HG03565 (cell line): ENCODE measurements at regions not wholly inside any gene's neighbourhood (a gene's known extent, or its start where the extent isn't known, plus 50 kb on each side); places are given as distances from the start of the nearest gene placed in this dataset.

Experiments used
- ATAC-seq: cut with Tn5 transposase; IDR thresholded peaks from one replicate; pipeline ENCODE4 v1.9.1; 2021; ENCODE audit warnings: mild to moderate bottlenecking, moderate library complexity; ENCODE audit not compliant: unreplicated experiment

- no peak for ATAC-seq
Measured at GRCh38 chr12:91975891-91976290, 169.8 kb downstream of the BTG1 start.

- no peak for ATAC-seq
Measured at GRCh38 chr12:91974541-91975085, 171.0 kb downstream of the BTG1 start.

- no peak for ATAC-seq
Measured at GRCh38 chr12:91973813-91974212, 171.8 kb downstream of the BTG1 start.

- no peak for ATAC-seq
Measured at GRCh38 chr12:91972896-91973295, 172.8 kb downstream of the BTG1 start.

GRCh38 chr12:91968777-91969171, 176.9 kb downstream of the BTG1 start:
- no peak for ATAC-seq

- ATAC-seq, result no peak
Measured at GRCh38 chr12:91968076-91968776, 177.4 kb downstream of the BTG1 start.

GRCh38 chr12:91967590-91967989, 178.1 kb downstream of the BTG1 start:
- no peak for ATAC-seq

GRCh38 chr12:91965781-91966180, 179.9 kb downstream of the BTG1 start:
- ATAC-seq, result no peak

- ATAC-seq, result no peak
Measured at GRCh38 chr12:91964501-91964900, 181.1 kb downstream of the BTG1 start.

- no peak for ATAC-seq
Measured at GRCh38 chr12:91959220-91959619, 186.4 kb downstream of the BTG1 start.

- no peak for ATAC-seq
Measured at GRCh38 chr12:91958816-91959215, 186.8 kb downstream of the BTG1 start.

GRCh38 chr12:91954747-91955146, 190.9 kb downstream of the BTG1 start:
- no peak for ATAC-seq

GRCh38 chr12:91954326-91954725, 191.3 kb downstream of the BTG1 start:
- ATAC-seq, result no peak

- ATAC-seq, result no peak
Measured at GRCh38 chr12:91952916-91953315, 192.7 kb downstream of the BTG1 start.

GRCh38 chr12:91951571-91951970, 194.1 kb downstream of the BTG1 start:
- no peak for ATAC-seq

- ATAC-seq, result no peak
Measured at GRCh38 chr12:91948504-91948903, 197.1 kb downstream of the BTG1 start.

GRCh38 chr12:91947459-91947858, 198.2 kb downstream of the BTG1 start:
- peak; percentile 92 for ATAC-seq

- ATAC-seq, result no peak
Measured at GRCh38 chr12:91944637-91945036, 201.0 kb downstream of the BTG1 start.

GRCh38 chr12:91940826-91941570, 204.6 kb downstream of the BTG1 start:
- ATAC-seq, result no peak

- no peak for ATAC-seq
Measured at GRCh38 chr12:91940322-91940721, 205.3 kb downstream of the BTG1 start.

GRCh38 chr12:91937706-91938105, 207.9 kb downstream of the BTG1 start:
- no peak for ATAC-seq

- ATAC-seq, result no peak
Measured at GRCh38 chr12:91937009-91937408, 208.6 kb downstream of the BTG1 start.
